GM18507 (cell line): ENCODE measurements at regions not wholly inside any gene's neighbourhood (a gene's known extent, or its start where the extent isn't known, plus 50 kb on each side); places are given as distances from the start of the nearest gene placed in this dataset.
"Not testable (repeated sequence)": the region's sequence is repeated elsewhere in the genome, so short reads cannot be mapped to it uniquely, and the experiment has no call there.

ENCODE experiments used
- DNase-seq: peaks from one replicate; pipeline ENCODE4 v3.0.0; 2011; ENCODE audit warnings: low read depth; ENCODE audit not compliant: insufficient read length; ENCODE audit errors: extremely low spot score
- FAIRE-seq: peaks from 2 replicates; lab custom pipeline; 2011; peaks lifted over from hg19 to GRCh38; lab: Jason Lieb, UNC

GRCh38 chrX:7546551-7547080 is 296.4 kb upstream of the VCX start:
- DNase-seq (no peak), FAIRE-seq (no peak)

GRCh38 chrX:7545564-7545963 is 297.4 kb upstream of the VCX start:
- FAIRE-seq (no peak), DNase-seq (no peak)

DNA sequence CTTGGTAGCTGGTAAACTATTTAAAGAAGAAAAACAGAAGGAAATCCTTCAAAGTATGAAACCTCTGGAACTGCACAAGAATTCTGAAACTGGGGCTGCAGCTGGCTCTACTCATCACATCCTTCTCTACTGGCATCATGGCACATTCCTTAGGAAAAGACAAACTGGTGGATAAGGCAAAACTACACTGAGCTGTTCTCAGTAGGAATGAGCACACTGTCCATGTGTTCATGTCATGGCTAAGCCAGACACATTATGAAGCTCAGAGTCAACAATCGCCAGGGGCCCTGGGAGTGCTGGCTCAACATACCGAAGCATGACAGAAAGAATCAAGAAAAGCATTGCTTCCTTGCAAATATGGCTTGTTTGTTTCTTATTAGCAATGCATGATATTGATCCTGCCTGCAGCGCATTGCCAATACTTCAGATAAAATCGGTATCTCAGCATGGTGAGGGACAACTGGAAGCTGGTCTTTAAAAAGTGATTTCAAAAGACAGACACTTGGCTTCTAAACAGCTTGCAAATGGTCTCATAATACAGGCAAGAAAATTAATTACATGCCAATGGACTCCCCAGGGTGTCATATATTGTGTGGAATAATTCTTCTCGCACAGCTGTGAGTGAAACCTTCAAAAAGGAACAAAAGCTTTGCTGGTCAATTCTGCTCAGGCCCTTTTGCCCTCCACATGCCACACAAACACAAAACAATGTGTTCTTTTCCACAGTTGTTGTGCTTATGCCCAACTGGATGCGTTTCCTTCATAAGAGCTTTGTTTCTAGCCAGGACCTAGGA is 300.2 kb upstream of the VCX start:
- no peak for FAIRE-seq

GRCh38 chrX:7522860-7523259 is 320.1 kb upstream of the VCX start:
- no peak for DNase-seq
- FAIRE-seq = no peak

More for the DNA sequence above, 300.2 kb upstream of the VCX start:
- DNase-seq = no peak

DNA sequence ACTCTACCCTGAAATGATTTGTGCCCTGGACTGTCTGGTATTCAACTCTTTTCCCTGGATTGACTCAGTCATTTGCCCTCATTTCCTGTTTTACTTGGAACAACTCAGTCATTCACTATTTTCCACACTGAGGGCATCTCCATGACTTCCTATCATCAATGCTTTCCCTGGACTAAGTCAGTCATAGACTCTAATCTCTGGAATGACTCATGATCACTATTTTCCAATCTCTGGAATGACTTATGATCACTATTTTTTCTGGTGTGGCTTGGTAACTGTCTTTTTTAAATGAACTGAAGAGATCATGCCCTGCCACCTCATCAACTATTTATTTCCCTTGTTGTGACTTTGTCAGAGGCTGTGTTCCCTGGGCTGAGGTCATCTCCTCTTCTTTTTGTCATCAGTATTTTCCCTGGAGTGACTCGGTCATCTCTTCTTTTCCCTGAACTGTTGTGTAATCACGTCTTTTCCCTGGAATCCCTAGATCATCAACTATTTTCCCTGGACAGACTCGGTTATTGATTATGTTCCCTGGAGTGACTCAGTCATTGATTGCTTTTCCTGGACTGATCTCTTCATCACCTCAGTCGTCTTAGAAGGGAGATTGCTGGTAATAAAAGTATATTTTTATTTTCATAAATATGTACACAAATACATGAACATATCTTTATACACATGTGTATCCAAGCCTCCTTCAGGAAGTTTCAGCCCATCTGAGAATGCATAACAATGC is 327.1 kb upstream of the VCX start:
- FAIRE-seq = no peak
- DNase-seq = no peak

DNA sequence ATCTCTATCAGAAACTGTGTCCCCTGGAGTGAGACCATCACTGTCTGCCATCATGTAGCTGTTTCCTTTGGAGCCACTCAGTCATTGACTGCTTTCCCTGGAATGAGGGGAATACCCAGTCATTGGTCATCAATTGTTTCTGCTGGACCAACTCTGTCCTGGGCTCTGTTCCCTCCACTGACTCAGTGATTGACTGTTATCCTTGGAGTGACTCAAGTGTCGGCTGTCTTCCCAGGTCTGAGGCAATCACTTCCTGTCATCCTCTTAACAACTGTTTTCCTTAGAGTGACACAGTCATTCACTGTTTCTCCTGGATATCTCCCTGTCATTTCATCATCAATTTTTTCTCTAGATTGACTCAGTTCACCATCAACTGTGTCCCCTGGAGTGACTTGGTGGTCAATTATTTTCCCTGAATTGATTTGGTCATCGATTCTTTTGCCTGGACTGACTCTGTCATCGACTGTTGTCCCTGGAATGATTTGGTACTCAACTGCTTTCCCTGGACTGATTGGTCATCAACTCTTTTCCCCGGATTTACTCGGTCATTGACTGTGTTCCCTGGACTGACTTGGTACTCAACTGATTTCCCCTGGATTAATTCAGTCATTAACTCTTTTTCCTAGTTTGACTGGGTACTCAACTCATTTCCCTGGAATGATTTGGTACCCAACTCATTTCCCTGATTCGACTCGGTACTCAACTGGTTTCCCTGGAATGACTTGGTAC is 327.9 kb upstream of the VCX start:
- FAIRE-seq (no peak), DNase-seq (no peak)

DNA sequence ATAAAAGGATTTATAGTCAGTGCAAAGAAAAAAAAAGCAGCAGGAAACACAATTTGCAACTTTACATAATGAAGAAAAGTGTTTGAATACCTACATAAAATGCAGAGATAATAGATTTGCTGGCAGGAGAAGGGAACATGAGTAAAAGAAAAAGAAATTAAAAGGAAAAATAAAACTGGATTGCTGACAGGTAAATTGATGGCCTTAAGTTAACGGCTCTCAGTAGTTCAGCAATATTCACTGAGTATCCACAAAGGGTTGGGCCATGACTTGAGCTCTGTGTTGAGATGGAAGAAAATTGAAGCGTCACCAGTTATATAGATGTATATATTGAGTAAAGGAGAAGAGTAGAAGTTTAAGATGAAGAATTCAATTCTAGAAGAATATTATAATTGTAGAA is 330.1 kb upstream of the VCX start:
- DNase-seq (no peak), FAIRE-seq (no peak)

GRCh38 chrX:7503251-7503650 is 339.7 kb upstream of the VCX start:
- DNase-seq (no peak), FAIRE-seq (no peak)

DNA sequence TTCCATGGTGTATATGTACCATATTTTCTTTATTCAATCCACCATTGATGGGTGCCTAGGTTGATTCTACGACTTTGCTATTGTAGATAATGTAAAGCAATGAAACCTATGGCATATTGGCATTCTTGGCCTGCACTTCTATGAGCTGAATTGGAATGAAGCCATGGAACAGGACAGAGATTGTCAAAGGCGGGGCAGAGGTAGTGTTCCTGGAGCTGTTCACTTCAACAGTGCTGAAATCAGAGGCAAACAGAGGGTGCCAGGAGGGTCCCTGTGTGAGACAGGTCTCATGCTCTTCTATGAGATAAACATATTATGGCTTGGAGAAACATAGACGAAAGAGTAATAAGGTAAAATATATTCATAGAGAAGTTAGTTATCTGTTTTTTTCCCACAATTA is 342.6 kb upstream of the VCX start:
- no peak for FAIRE-seq

GRCh38 chrX:7486505-7486904 is 338.6 kb upstream of the PUDP start:
- DNase-seq (no peak), FAIRE-seq (no peak)

More for the DNA sequence above, 342.6 kb upstream of the VCX start:
- DNase-seq = no peak

DNA sequence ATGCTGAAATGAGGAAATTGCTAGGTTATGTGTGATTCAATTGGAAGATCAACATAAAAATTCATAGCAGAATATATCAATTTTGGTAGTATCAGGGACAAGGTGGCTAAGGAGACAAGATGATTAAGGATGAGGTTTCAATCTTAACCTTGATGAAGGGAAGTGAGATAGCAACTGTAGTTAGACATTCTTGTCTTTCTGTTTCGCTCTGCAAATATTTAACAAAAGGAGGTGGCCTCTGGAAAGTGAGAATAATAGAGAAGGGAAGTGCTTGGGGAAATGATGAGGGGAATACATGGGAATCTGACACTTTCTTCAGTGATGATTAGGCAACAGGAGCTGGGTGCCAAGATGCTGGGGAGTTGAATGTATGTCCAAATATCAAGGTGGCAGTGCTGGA is 337.1 kb upstream of the PUDP start:
- FAIRE-seq (no peak), DNase-seq (no peak)

- FAIRE-seq = no peak
- no peak for DNase-seq
Observed at GRCh38 chrX:7480721-7481120, 332.8 kb upstream of the PUDP start.

- FAIRE-seq (no peak), DNase-seq (no peak)
Observed at GRCh38 chrX:7462110-7462509, 314.2 kb upstream of the PUDP start.

- DNase-seq, FAIRE-seq: not testable (repeated sequence)
Observed at GRCh38 chrX:7461051-7461450, 313.1 kb upstream of the PUDP start.

DNA sequence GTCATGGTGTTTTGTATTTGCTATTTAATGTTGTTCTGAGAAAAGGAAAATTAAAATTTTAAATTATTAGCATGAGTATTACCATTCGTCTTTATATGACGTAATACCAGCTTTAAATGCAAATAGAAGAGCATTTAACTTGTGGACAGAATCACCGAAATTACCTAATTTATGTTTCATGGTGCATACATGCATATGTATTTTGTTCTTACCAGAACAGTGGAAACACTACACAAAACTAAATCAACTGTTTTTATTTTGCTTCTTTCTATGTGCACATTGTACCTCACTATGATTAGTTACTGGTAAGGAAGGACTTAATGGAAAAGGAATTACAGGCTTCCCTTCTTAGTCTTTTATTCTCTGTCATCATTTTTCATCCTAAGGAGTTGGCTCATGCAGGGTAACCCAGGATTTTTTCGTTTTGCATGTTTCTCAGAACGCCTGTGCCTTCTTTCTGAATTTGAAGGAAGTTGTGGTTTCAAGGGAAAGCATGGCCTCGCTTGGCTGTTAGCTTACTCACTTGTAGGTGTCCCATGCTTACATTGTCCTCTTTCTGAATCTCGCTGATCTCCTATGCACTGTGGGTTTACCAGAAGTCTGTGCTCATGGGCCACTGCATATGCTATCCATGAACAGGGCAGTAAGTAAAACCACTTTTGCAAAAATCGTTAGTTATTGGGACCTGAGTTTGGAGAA is 300.0 kb upstream of the PUDP start:
- DNase-seq = no peak
- FAIRE-seq = no peak

DNA sequence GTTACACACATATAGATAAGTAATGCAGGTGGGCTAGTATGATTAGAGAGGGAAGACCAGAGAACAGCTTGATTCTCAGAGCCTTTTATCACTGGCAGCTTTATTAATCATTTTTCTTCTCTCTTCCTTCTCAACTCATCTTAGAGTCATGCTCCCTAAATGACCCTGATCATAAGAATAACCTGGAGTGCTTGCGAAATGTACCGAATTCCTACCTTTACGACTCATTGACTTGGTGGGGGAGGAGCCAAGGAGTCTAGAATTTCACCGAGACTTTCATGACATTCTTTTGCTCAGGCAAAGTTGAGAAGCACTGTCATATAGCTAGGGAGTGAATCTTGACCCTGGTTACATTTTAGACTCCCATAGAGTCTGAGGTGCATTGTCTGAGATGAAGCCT is 298.9 kb upstream of the PUDP start:
- DNase-seq (no peak), FAIRE-seq (no peak)

DNA sequence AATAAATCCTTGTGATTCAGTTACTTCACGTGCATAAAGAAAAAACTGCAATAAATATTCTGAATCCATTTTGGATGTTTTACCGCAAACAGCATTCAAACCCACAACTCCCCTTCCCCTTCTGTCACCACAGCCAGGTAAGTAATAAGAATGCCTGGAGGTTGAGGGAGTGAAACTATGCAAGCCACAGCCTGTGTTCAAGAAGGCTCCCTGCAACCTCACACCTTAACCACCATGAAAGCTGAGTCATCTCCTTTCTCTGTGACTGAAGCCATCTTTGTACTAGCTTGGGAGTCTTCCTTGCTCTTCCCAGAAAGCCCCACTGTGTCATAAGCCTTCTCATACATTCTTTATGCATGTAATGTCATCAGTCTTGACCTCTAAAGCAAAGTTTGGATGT is 297.0 kb upstream of the PUDP start:
- FAIRE-seq (peak; percentile 79), DNase-seq (no peak)

- FAIRE-seq = no peak
- DNase-seq = no peak
Observed at GRCh38 chrX:7441586-7441985, 293.6 kb upstream of the PUDP start.

GRCh38 chrX:7435822-7436221 is 287.9 kb upstream of the PUDP start:
- FAIRE-seq (no peak), DNase-seq (no peak)

DNA sequence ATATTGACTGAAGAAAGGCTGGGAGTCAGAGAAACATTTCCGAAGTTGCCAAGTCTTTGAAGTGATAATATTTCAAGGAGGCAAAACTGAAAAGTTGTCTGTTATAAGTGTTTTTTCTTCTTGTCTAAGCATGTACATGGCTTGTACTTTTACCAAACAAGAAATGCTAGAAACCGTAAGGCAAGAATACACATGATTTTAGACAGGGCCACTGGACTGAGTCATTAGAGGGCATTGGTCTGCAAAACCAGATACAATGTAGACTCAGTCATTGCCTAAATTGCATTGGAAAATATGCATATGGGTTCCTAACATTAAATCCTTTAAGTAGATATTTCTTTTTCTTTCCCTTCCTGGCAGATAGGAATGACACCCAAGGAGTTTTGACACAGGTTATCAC is 284.9 kb upstream of the PUDP start:
- DNase-seq (no peak), FAIRE-seq (no peak)
